ENCODE measurements at regions not wholly inside any gene's neighbourhood (a gene's known extent, or its start where the extent isn't known, plus 50 kb on each side); places are given as distances from the start of the nearest gene placed in this dataset.

GRCh38 chr11:115764176-115764575 lies 260.0 kb upstream of the CADM1 start:
- no peak for DNase-seq (ENCODE audit: low spot score)
- TF ChIP-seq CTCF (IDR thresholded peaks at IDR 0.05; ENCODE audit: borderline replicate concordance, control extremely low read depth, extremely low read depth, insufficient read depth, missing control alignments): no peak
- in situ Hi-C loops (cut with MboI; ENCODE audit: low sequenced_read_pairs, unreplicated experiment): no loop called here

GRCh38 chr11:115761817-115762216 lies 257.6 kb upstream of the CADM1 start:
- no peak for DNase-seq (ENCODE audit: low spot score)
- no peak for TF ChIP-seq CTCF (IDR thresholded peaks at IDR 0.05; ENCODE audit: borderline replicate concordance, control extremely low read depth, extremely low read depth, insufficient read depth, missing control alignments)
- in situ Hi-C loops (cut with MboI; ENCODE audit: low sequenced_read_pairs, unreplicated experiment): no loop called here

- in situ Hi-C loops (cut with MboI; ENCODE audit: low sequenced_read_pairs, unreplicated experiment): no loop called here
- TF ChIP-seq CTCF (IDR thresholded peaks at IDR 0.05; ENCODE audit: borderline replicate concordance, control extremely low read depth, extremely low read depth, insufficient read depth, missing control alignments): no peak
- DNase-seq (ENCODE audit: low spot score): no peak
Observed at GRCh38 chr11:115761348-115761747, 257.1 kb upstream of the CADM1 start.

GRCh38 chr11:115760461-115761320 lies 256.5 kb upstream of the CADM1 start:
- TF ChIP-seq CTCF (IDR thresholded peaks at IDR 0.05; ENCODE audit: borderline replicate concordance, control extremely low read depth, extremely low read depth, insufficient read depth, missing control alignments): no peak
- in situ Hi-C loops (cut with MboI; ENCODE audit: low sequenced_read_pairs, unreplicated experiment): no loop called here
- no peak for DNase-seq (ENCODE audit: low spot score)

- in situ Hi-C loops (cut with MboI; ENCODE audit: low sequenced_read_pairs, unreplicated experiment): no loop called here
Observed at GRCh38 chr11:115759622-115760460, 255.6 kb upstream of the CADM1 start.

More at GRCh38 chr11:115759622-115760460, 255.6 kb upstream of the CADM1 start:
- peak; percentile 32 for DNase-seq (ENCODE audit: low spot score)
- TF ChIP-seq CTCF (IDR thresholded peaks at IDR 0.05; ENCODE audit: borderline replicate concordance, control extremely low read depth, extremely low read depth, insufficient read depth, missing control alignments): no peak

Measured in GM13976 (cell line).